HG03571 (cell line): ENCODE measurements at regions not wholly inside any gene's neighbourhood (a gene's known extent, or its start where the extent isn't known, plus 50 kb on each side); places are given as distances from the start of the nearest gene placed in this dataset.

ENCODE experiments used
- ATAC-seq: cut with Tn5 transposase; IDR thresholded peaks from one replicate; pipeline ENCODE4 v1.9.1; 2021; ENCODE audit not compliant: unreplicated experiment

DNA sequence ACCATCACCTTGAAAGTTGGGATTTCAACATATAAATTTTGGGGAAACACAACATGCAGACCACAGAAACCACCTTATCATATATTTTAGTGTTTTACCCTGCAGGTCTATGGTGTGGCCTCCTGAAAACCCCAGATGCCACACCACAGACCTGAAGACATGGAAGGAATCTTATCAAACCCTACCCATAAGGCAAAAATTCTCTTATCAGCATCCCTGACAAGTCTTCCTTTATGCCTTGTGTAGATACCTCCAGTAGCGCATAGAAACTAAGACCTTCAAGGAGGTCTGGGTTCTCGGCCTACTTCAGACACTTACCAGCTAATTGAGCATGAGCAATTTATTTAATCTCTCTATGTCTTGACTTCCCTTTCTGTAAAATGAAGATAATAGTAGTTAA lies 59.1 kb upstream of the SLC14A2 start:
- no peak for ATAC-seq

DNA sequence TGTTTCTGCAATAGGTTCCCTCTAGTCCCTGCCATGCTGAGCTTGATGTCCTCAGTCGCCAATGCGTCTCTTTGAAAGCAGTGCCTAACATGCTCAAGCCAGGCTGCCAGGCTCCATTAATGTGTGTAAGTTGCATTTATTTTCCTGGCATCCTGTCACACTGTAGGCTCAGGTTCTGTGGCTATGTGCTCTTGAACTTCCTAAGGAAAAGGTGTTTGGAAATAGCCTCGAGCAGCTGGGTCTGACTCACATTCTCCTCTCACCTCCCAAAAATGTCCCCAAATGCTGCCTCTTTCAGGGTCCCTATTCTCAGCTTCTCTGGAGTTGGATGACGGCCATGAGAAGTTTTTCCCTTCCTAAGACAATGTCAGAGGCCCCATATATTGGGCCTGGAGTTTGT lies 58.0 kb upstream of the SLC14A2 start:
- no peak for ATAC-seq

DNA sequence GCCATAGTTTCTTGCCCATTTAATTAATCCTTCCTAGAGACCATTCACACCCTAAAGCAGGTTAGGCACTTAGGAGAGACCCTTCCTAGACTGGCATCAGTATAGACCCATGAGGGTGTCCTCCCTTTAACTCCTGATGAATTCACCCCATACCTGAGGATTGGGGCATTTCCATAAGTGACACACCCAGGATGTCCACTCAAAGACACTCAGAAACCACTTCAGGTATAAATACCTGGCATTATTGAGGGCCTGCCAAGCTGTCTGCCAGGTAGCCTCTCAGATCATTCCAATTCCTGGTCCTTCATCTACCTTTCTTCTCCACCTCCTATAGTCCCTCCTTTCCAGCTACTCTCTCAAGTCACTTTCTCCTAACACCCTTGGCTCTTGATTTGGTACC lies 57.5 kb upstream of the SLC14A2 start:
- ATAC-seq: no peak

DNA sequence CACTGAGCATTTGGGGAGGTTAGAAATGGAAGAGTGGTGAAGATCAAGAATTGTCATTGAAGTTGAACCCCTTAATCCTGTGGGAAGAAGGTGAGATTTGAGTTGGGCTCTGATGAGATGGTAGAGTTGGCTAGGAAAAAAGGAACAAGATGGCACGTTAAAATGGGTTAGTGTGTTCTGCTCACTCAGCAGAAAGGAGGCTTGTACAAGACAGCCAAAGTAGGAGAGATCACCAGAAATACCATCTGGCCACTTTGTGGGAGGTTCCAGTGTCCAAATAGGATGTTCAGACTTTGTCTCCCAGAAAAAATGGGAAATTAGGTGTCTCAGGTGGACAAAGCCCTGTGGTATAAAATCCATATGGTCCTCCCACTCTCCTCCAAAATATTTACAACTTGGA lies 56.0 kb upstream of the SLC14A2 start:
- no peak for ATAC-seq

DNA sequence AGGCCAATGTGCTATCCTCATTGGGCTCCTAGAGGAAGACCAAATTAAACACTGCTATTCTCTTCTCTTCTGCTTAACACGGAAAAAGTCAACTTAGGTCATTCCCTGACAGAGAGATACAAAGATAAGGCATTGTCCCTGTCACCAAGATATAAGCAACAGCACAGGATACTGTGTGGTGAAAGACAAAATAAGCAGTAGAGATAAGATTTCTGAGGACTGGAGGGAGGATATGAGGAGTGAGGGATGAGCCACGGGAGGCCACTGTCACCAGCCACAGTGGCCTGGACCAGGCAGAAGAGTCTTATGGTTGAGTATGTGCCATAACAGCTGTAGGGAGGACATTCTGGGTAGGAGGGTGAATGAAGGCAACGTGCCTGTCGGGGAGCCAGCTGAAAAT lies 54.4 kb upstream of the SLC14A2 start:
- no peak for ATAC-seq

DNA sequence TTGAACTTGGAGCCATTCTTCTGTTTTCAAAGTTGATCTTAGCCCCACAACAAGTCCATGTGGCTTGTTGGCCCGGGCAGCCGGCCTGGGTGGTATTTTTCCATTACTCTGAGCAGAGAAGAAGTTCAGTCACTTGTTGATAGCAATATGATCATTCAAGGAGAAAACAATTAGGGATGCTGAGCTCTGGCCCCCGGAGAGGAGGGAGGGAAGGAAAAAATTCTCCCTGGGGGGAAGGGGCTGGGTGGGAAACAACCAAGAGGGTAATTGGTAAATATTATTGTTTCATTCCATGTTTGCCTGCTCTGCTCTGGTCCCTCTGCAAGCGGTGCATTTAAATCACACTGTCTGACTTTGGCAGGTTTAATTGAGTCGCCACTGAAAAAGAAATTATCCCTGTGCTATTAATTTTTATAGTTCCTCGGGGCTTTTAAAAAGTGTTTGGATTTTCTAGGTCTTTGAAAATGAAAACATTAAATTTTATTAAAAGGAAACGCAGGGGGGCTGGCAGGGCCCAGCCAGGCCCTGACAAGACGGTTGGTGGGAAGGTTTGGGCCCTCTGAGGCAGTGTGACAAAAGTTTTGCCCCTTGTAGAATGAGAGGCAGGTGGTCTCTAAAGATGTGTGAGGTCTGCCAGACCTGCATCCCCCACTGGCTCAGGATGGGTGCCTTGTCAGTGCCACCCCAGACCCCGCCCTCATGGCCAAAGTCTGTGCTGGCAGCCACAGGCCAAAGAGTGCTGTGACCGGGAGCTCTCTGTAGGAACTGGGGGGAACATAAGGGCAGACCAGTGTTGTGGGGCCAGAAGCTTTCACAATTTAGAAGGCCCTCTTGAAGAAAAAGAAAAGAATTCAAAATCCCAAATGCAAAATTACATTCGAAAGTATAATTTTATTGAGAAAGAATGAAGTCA lies 52.5 kb upstream of the SLC14A2 start:
- ATAC-seq: no peak

DNA sequence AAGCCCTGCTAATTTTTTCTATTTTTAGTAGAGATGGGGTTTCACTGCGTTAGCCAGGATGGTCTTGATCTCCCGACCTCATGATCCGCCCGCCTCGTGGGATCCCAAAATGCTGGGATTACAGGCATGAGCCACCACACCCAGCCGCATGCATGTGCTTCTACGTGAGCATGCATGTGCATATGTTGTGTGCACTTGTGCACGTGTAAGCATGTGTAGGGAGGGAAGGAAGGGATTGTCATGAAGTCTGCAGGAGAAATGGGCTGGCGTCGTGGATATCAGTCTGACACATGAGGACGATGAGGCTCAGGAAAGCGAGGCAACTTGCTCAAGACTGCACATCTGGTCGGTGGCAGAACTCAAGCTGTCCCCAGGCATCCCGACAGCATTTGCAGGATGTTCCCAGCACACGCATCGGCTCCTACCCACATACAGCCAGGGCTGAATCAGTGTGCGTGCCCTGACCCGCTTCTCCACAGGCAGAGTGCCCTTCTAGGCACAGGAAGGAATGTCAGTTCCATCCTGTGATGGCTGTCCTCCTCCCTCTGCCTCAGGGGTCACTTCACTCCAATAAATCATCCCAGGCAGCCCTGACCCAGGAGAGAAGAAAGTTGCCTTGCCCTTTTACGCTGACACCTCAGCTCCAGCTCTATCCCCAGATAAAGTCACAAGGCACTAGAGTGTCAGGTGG lies 49.9 kb upstream of the SLC14A2 start:
- no peak for ATAC-seq
